ENCODE measurements at regions not wholly inside any gene's neighbourhood (a gene's known extent, or its start where the extent isn't known, plus 50 kb on each side); places are given as distances from the start of the nearest gene placed in this dataset.

- no peaks in the 10 kb centered on the region for H3K4me1 Mint-ChIP-seq
- no peak overlapping the region for H2AFZ ChIP-seq (replicated peaks)
These were observed 963.7 kb upstream of the CDH2 start for GRCh38 chr18:29140590-29140989.

DNA sequence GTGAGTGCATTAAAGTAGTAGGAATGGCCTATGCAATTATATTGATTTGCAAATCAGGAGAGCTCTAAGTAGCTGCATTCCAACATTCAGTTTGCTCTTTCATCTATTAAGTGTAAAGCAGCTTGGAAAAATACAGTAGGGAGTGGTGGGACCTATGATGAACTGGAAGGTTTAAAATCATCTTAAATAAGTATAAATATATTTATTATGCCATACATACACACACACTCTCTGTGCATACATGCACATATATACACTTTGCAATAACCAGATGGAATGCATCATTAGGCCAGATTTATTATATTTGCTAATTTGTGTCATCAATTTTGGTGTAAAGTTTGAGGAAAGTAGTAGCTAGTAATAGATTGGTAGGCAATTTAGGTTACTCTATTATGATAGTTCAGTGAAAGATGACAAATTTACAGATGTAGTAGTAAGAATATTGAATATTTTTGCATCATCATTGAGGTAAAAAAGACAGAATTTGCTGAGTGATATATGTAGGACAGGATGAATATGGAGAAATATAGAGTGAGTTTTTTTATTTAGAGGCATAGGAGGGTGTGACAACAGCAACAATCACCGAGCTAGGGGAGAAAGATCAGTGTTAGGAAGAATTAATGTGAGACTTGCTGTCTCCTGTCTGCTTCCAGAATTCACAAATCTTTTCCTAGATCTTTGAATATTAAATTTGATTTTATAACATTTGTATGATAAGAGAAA lies 961.0 kb upstream of the CDH2 start:
- Histone ChIP-seq H3K36me3 (no peaks in the 10 kb centered on the region), H3K27me3 (no peaks in the 10 kb centered on the region), H3K4me2 (no peak overlapping the region), H3K27ac (no peak overlapping the region), H3K79me2 (ENCODE audit: low read depth) (no peaks in the 10 kb centered on the region), H2AFZ (replicated peaks) (no peak overlapping the region), H4K20me1 (ENCODE audit: low read depth) (no peaks in the 10 kb centered on the region), H3F3A (ENCODE audit: low read depth) (no peaks in the 10 kb centered on the region), H3K9me3 (ENCODE audit: low read depth) (no peaks in the 10 kb centered on the region), H3K9ac (no peak overlapping the region), H3K4me1 (no peaks in the 10 kb centered on the region), H3K4me3 (no peak overlapping the region)
- H3K4me1 Mint-ChIP-seq = no peaks in the 10 kb centered on the region
- no peak overlapping the region for H3K4me3 Mint-ChIP-seq
- no peak for TF ChIP-seq EZH2phosphoT487 (IDR thresholded peaks at IDR 0.05)
- no peak for TF ChIP-seq EZH2 (IDR thresholded peaks at IDR 0.05)
- TF ChIP-seq, protein P1, sequence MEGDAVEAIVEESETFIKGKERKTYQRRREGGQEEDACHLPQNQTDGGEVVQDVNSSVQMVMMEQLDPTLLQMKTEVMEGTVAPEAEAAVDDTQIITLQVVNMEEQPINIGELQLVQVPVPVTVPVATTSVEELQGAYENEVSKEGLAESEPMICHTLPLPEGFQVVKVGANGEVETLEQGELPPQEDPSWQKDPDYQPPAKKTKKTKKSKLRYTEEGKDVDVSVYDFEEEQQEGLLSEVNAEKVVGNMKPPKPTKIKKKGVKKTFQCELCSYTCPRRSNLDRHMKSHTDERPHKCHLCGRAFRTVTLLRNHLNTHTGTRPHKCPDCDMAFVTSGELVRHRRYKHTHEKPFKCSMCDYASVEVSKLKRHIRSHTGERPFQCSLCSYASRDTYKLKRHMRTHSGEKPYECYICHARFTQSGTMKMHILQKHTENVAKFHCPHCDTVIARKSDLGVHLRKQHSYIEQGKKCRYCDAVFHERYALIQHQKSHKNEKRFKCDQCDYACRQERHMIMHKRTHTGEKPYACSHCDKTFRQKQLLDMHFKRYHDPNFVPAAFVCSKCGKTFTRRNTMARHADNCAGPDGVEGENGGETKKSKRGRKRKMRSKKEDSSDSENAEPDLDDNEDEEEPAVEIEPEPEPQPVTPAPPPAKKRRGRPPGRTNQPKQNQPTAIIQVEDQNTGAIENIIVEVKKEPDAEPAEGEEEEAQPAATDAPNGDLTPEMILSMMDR (IDR thresholded peaks at IDR 0.05) = no peak
- H3K36me3 Mint-ChIP-seq = no peaks in the 10 kb centered on the region
- H3K27ac Mint-ChIP-seq = no peak overlapping the region
- no peaks in the 10 kb centered on the region for H3K9me3 Mint-ChIP-seq
- H3K27me3 Mint-ChIP-seq (ENCODE audit: insufficient read depth, low read depth) = peaks cover 2% of the 10 kb centered on the region
- DNase-seq (ENCODE audit: low spot score) = no peak

More at GRCh38 chr18:29140590-29140989, 963.7 kb upstream of the CDH2 start:
- no peak overlapping the region for H3K4me2 ChIP-seq
- TF ChIP-seq, protein P1 (IDR thresholded peaks at IDR 0.05) = no peak
- TF ChIP-seq EZH2 (IDR thresholded peaks at IDR 0.05) = no peak
- no peak for TF ChIP-seq EZH2phosphoT487 (IDR thresholded peaks at IDR 0.05)
- no peak overlapping the region for H3K27ac ChIP-seq
- H3K36me3 ChIP-seq = no peaks in the 10 kb centered on the region
- no peaks in the 10 kb centered on the region for H3F3A ChIP-seq (ENCODE audit: low read depth)
- H3K4me3 ChIP-seq = no peak overlapping the region
- DNase-seq (ENCODE audit: low spot score) = no peak
- Mint-ChIP-seq H3K36me3 (no peaks in the 10 kb centered on the region), H3K27ac (no peak overlapping the region), H3K4me3 (no peak overlapping the region), H3K9me3 (no peaks in the 10 kb centered on the region), H3K27me3 (ENCODE audit: insufficient read depth, low read depth) (no peaks in the 10 kb centered on the region)
- no peaks in the 10 kb centered on the region for H3K9me3 ChIP-seq (ENCODE audit: low read depth)
- no peaks in the 10 kb centered on the region for H3K4me1 ChIP-seq
- no peaks in the 10 kb centered on the region for H3K27me3 ChIP-seq
- no peaks in the 10 kb centered on the region for H4K20me1 ChIP-seq (ENCODE audit: low read depth)
- H3K79me2 ChIP-seq (ENCODE audit: low read depth) = no peaks in the 10 kb centered on the region
- no peak overlapping the region for H3K9ac ChIP-seq

DNA sequence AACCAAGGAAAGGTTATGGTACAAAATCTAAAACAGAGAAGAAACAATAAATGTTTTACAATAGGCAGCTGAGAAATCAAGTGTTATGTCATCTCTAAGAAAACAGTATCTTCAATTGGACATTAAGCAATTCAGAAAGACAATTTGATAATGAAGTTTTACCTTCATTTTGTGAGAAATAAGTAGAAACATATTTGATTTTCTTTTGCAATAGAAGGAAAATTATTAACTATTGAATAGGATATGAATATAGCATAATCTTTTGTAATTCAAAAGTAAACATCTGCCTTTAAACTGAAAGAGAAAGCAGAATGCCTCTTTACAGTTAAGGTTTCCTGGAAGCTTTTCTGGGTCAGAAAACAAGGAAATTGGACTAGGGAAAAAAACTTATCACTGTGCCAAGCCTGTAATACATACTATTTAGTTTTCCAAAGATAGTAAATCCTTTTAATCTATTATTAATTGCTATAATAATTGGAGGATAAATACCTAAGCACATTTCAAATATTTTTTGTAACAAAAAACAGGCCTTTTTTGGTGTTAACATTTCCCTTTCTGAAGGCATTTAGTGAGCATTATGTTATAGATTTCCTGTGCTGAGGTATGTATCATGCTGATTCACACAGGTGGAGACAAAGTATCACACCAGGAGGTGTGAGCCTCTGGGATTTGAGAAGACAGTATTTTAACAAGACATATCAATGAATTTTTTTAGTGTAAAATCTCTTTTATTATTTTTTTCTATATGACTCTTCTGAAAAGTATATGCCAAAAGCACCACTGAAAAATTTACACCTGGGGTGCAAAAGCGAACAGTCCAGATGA lies 947.0 kb upstream of the CDH2 start:
- H3K27ac Mint-ChIP-seq = no peak overlapping the region
- Histone ChIP-seq H3K4me1 (no peaks in the 10 kb centered on the region), H3F3A (ENCODE audit: low read depth) (no peaks in the 10 kb centered on the region), H3K9ac (no peak overlapping the region), H3K27me3 (no peaks in the 10 kb centered on the region), H3K79me2 (ENCODE audit: low read depth) (no peaks in the 10 kb centered on the region), H3K4me2 (no peak overlapping the region), H2AFZ (replicated peaks) (no peak overlapping the region), H3K27ac (no peak overlapping the region), H3K9me3 (ENCODE audit: low read depth) (no peaks in the 10 kb centered on the region), H3K36me3 (no peaks in the 10 kb centered on the region), H4K20me1 (ENCODE audit: low read depth) (no peaks in the 10 kb centered on the region), H3K4me3 (no peak overlapping the region)
- DNase-seq (ENCODE audit: low spot score) = no peak
- H3K36me3 Mint-ChIP-seq = no peaks in the 10 kb centered on the region
- H3K4me1 Mint-ChIP-seq = no peaks in the 10 kb centered on the region
- TF ChIP-seq, protein P1 (IDR thresholded peaks at IDR 0.05) = no peak
- TF ChIP-seq EZH2phosphoT487 (IDR thresholded peaks at IDR 0.05) (no peak), EZH2 (IDR thresholded peaks at IDR 0.05) (no peak)
- H3K4me3 Mint-ChIP-seq = no peak overlapping the region
- no peaks in the 10 kb centered on the region for H3K27me3 Mint-ChIP-seq (ENCODE audit: insufficient read depth, low read depth)
- no peaks in the 10 kb centered on the region for H3K9me3 Mint-ChIP-seq
